ENCODE measurements at regions not wholly inside any gene's neighbourhood (a gene's known extent, or its start where the extent isn't known, plus 50 kb on each side); places are given as distances from the start of the nearest gene placed in this dataset.
A peak's percentile ranks its signal among the peaks of the same experiment; 100 is the strongest.
"Not testable (repeated sequence)": the region's sequence is repeated elsewhere in the genome, so short reads cannot be mapped to it uniquely, and the experiment has no call there.

GRCh38 chr6:126976253-126976797 is 142.1 kb upstream of the RSPO3 start:
- Histone ChIP-seq H3K9me3 (replicated peaks; ENCODE audit: control insufficient read depth, low read depth, low read length) (no peaks in the 10 kb centered on the region), H3K4me1 (ENCODE audit: control insufficient read depth, insufficient read depth, low read length) (no peaks in the 10 kb centered on the region), H3K27me3 (ENCODE audit: control insufficient read depth, insufficient read depth, low read length) (no peaks in the 10 kb centered on the region), H3K27ac (ENCODE audit: low read length) (no peak overlapping the region), H3K4me3 (ENCODE audit: low read length) (no peak overlapping the region), H3K36me3 (ENCODE audit: control insufficient read depth, insufficient read depth, low read length) (no peaks in the 10 kb centered on the region)
- DNase-seq, result no peak
- WGBS (ENCODE audit: insufficient coverage), result 46% methylated on average over 1 of the region's 2 CpGs

DNA sequence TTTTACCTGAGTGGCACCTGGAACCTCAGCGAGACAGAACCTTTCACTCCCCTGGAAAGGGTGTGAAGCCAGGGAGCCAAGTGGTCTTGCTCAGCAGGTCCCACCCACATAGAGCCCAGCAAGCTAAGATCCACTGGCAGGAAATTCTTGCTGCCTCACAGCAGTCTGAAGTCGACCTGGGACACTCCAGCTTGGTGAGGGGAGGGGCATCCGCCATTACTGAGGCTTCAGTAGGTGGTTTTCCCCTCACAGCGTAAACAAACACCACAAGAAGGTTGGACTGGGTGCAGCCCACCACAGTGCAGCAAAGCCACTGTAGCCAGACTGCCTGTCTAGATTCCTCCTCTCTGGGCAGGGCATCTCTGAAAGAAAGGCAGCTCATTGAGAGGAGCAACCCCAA is 134.7 kb upstream of the RSPO3 start:
- DNase-seq, result no peak
- no peak overlapping the region for H3K27ac ChIP-seq (ENCODE audit: low read length)
- H3K36me3 ChIP-seq (ENCODE audit: control insufficient read depth, insufficient read depth, low read length), result no peaks in the 10 kb centered on the region
- H3K9me3 ChIP-seq (replicated peaks; ENCODE audit: control insufficient read depth, low read depth, low read length), result no peaks in the 10 kb centered on the region
- 71% methylated on average over 2 of the region's 4 CpGs for WGBS (ENCODE audit: insufficient coverage)
- H3K4me3 ChIP-seq (ENCODE audit: low read length), result no peak overlapping the region
- H3K4me1 ChIP-seq (ENCODE audit: control insufficient read depth, insufficient read depth, low read length), result no peaks in the 10 kb centered on the region
- no peaks in the 10 kb centered on the region for H3K27me3 ChIP-seq (ENCODE audit: control insufficient read depth, insufficient read depth, low read length)

- no CpG with 5 or more reads among the region's 1 CpG for WGBS (ENCODE audit: insufficient coverage)
- not testable (repeated sequence) for H3K27ac ChIP-seq (ENCODE audit: low read length); H3K9me3 ChIP-seq (replicated peaks; ENCODE audit: control insufficient read depth, low read depth, low read length)
These were observed 130.3 kb upstream of the RSPO3 start for GRCh38 chr6:126988125-126988524.

DNA sequence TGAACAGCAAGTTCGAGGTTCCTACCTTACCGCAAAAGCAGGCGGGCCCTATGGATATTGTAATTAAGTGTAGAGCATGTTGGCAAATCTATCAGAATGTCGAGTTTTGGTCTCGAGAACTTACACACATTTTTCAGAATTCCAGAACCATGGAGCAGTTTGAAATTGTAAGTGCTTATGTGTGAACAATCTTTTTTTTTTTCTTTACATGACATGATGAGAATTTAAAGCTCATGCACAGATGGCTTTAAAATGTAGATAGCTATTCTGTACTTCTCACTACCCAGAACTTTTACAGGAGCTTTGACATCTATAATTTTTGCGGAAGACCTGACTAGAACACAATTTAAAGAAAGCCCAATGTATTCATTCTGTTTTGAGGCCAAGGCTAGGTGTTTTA is 117.8 kb upstream of the RSPO3 start:
- no peaks in the 10 kb centered on the region for H3K36me3 ChIP-seq (ENCODE audit: control insufficient read depth, insufficient read depth, low read length)
- DNase-seq, result no peak
- no peak overlapping the region for H3K4me3 ChIP-seq (ENCODE audit: low read length)
- WGBS (ENCODE audit: insufficient coverage), result no CpG with 5 or more reads among the region's 6 CpGs
- H3K4me1 ChIP-seq (ENCODE audit: control insufficient read depth, insufficient read depth, low read length), result no peaks in the 10 kb centered on the region
- H3K27ac ChIP-seq (ENCODE audit: low read length), result no peak overlapping the region
- no peaks in the 10 kb centered on the region for H3K9me3 ChIP-seq (replicated peaks; ENCODE audit: control insufficient read depth, low read depth, low read length)
- no peaks in the 10 kb centered on the region for H3K27me3 ChIP-seq (ENCODE audit: control insufficient read depth, insufficient read depth, low read length)

More at GRCh38 chr6:126988125-126988524, 130.3 kb upstream of the RSPO3 start:
- not testable (repeated sequence) for H3K4me1 ChIP-seq (ENCODE audit: control insufficient read depth, insufficient read depth, low read length); H3K4me3 ChIP-seq (ENCODE audit: low read length); H3K36me3 ChIP-seq (ENCODE audit: control insufficient read depth, insufficient read depth, low read length); H3K27me3 ChIP-seq (ENCODE audit: control insufficient read depth, insufficient read depth, low read length); DNase-seq

DNA sequence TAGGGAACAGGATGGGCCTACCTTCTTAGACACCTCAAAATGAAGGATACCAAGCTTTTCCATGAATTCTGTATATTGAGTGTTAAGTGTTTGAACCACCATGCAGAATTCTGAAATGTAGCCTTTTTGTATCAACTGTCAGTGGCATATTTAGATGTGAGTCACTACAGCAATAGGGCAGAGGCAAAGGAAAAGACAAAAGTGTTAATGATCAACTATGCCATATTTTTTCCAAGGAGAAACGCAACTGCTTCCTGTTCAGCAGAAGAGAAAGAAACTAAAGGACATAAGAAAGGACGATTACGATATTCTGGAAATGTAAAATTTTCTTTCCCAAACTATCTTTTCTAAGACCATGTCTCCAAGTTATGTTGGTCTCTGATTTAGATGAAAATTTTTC is 104.6 kb upstream of the RSPO3 start:
- Histone ChIP-seq H3K9me3 (replicated peaks; ENCODE audit: control insufficient read depth, low read depth, low read length) (no peaks in the 10 kb centered on the region), H3K36me3 (ENCODE audit: control insufficient read depth, insufficient read depth, low read length) (no peaks in the 10 kb centered on the region), H3K27me3 (ENCODE audit: control insufficient read depth, insufficient read depth, low read length) (no peaks in the 10 kb centered on the region), H3K4me1 (ENCODE audit: control insufficient read depth, insufficient read depth, low read length) (no peaks in the 10 kb centered on the region), H3K4me3 (ENCODE audit: low read length) (no peak overlapping the region), H3K27ac (ENCODE audit: low read length) (no peak overlapping the region)
- WGBS (ENCODE audit: insufficient coverage), result no CpG with 5 or more reads among the region's 3 CpGs
- DNase-seq, result no peak

- no peaks in the 10 kb centered on the region for H3K36me3 ChIP-seq (ENCODE audit: control insufficient read depth, insufficient read depth, low read length)
- H3K27me3 ChIP-seq (ENCODE audit: control insufficient read depth, insufficient read depth, low read length), result no peaks in the 10 kb centered on the region
- H3K9me3 ChIP-seq (replicated peaks; ENCODE audit: control insufficient read depth, low read depth, low read length), result no peaks in the 10 kb centered on the region
- no peak for DNase-seq
- H3K27ac ChIP-seq (ENCODE audit: low read length), result no peak overlapping the region
- H3K4me1 ChIP-seq (ENCODE audit: control insufficient read depth, insufficient read depth, low read length), result no peaks in the 10 kb centered on the region
- H3K4me3 ChIP-seq (ENCODE audit: low read length), result no peak overlapping the region
These were observed 102.6 kb upstream of the RSPO3 start for GRCh38 chr6:127015858-127016257.

DNA sequence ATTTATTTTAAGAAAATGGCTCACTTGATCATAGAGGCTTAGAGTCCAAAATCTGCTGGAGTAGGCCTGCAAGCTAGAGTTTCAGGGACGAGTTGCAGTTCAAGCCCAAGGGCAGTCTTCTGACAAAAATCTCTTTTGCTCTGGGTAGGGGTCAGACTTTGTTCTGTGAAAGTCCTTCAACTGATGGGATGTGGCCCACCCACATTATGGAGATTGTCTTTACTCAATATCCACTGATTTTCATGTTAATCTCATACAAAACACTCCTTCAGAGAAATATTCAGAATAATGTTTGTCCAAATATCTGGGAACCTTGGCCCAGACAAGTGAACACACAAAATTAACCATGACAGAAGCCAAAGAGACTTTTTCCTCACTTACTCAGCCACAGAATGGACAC is 98.6 kb upstream of the RSPO3 start:
- Histone ChIP-seq H3K27ac (ENCODE audit: low read length) (no peak overlapping the region), H3K27me3 (ENCODE audit: control insufficient read depth, insufficient read depth, low read length) (no peaks in the 10 kb centered on the region), H3K36me3 (ENCODE audit: control insufficient read depth, insufficient read depth, low read length) (no peaks in the 10 kb centered on the region), H3K4me1 (ENCODE audit: control insufficient read depth, insufficient read depth, low read length) (no peaks in the 10 kb centered on the region), H3K4me3 (ENCODE audit: low read length) (no peak overlapping the region), H3K9me3 (replicated peaks; ENCODE audit: control insufficient read depth, low read depth, low read length) (no peaks in the 10 kb centered on the region)
- no peak for DNase-seq
- WGBS (ENCODE audit: insufficient coverage), result 80% methylated on average over 1 of the region's 1 CpG

GRCh38 chr6:127022302-127022701 is 96.2 kb upstream of the RSPO3 start:
- H3K27ac ChIP-seq (ENCODE audit: low read length), result no peak overlapping the region
- DNase-seq, result peak; percentile 61
- no peaks in the 10 kb centered on the region for H3K4me1 ChIP-seq (ENCODE audit: control insufficient read depth, insufficient read depth, low read length)
- H3K9me3 ChIP-seq (replicated peaks; ENCODE audit: control insufficient read depth, low read depth, low read length), result no peaks in the 10 kb centered on the region
- H3K36me3 ChIP-seq (ENCODE audit: control insufficient read depth, insufficient read depth, low read length), result no peaks in the 10 kb centered on the region
- no peaks in the 10 kb centered on the region for H3K27me3 ChIP-seq (ENCODE audit: control insufficient read depth, insufficient read depth, low read length)
- no peak overlapping the region for H3K4me3 ChIP-seq (ENCODE audit: low read length)
- WGBS (ENCODE audit: insufficient coverage), result 14% methylated on average over 2 of the region's 7 CpGs

DNA sequence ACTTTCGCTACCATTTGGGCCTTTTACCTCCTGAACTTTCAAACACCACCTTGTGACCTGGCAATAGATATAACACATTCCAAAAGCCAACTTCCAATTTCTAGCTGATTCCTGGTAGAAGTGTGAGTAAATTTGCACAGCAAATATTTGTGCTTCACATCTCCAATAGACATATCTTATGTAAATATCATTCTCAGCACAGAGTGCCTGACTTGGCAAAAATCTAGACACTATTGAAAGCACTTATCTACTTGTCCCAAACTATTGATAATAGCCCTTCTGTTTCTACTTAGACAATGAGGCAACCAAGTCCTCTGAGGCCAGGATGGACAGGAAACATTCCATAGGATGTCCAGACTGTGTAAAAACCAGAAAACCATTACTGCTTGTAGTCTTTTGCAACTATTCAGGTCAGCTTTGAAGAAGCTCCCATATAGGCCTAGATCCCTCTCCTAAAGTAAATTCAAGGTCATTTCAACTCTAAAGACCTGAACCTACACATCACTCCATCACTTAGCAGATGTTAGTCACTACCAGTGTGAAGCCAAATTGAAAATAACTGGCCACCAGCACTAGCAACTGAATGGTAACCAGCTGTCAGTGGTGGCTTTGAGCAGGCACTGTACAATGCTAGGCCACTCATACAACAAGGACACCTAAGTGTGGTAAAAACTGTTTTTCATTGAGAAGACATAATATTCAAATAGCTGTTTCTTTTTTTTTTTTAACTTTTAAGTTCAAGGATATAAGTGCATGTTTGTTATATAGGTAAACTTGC is 95.3 kb upstream of the RSPO3 start:
- WGBS (ENCODE audit: insufficient coverage), result no CpG with 5 or more reads among the region's 1 CpG
- Histone ChIP-seq H3K4me1 (ENCODE audit: control insufficient read depth, insufficient read depth, low read length) (no peaks in the 10 kb centered on the region), H3K4me3 (ENCODE audit: low read length) (no peak overlapping the region)

GRCh38 chr6:127026247-127026646 is 92.2 kb upstream of the RSPO3 start:
- Histone ChIP-seq H3K4me3 (ENCODE audit: low read length) (no peak overlapping the region), H3K36me3 (ENCODE audit: control insufficient read depth, insufficient read depth, low read length) (no peaks in the 10 kb centered on the region), H3K9me3 (replicated peaks; ENCODE audit: control insufficient read depth, low read depth, low read length) (no peaks in the 10 kb centered on the region), H3K4me1 (ENCODE audit: control insufficient read depth, insufficient read depth, low read length) (no peaks in the 10 kb centered on the region), H3K27ac (ENCODE audit: low read length) (no peak overlapping the region), H3K27me3 (ENCODE audit: control insufficient read depth, insufficient read depth, low read length) (no peaks in the 10 kb centered on the region)
- WGBS (ENCODE audit: insufficient coverage), result no CpG with 5 or more reads among the region's 1 CpG
- no peak for DNase-seq

More for the DNA sequence above, 95.3 kb upstream of the RSPO3 start:
- H3K27ac ChIP-seq (ENCODE audit: low read length), result no peak overlapping the region
- H3K9me3 ChIP-seq (replicated peaks; ENCODE audit: control insufficient read depth, low read depth, low read length), result no peaks in the 10 kb centered on the region
- no peak for DNase-seq
- no peaks in the 10 kb centered on the region for H3K27me3 ChIP-seq (ENCODE audit: control insufficient read depth, insufficient read depth, low read length)
- H3K36me3 ChIP-seq (ENCODE audit: control insufficient read depth, insufficient read depth, low read length), result no peaks in the 10 kb centered on the region

DNA sequence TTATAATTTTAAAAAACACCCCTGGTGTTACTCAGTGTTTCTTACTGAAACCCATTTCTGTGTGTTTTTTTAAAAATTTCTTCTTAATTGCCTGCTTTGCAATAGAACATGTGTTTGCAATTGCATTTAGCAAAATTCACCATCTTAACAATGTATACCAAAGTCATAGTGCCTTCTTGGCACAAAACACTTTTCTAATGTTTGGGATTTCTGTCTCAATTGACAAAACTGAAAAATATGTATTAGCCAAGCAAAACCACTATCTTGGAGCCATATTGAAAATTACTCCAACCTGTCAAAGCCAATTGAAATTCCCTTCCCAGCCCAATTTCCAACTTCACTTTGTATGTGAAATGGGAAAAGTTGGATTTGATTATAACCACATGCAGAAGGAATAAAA is 88.4 kb upstream of the RSPO3 start:
- DNase-seq, result no peak
- Histone ChIP-seq H3K27ac (ENCODE audit: low read length) (no peak overlapping the region), H3K4me3 (ENCODE audit: low read length) (no peak overlapping the region), H3K4me1 (ENCODE audit: control insufficient read depth, insufficient read depth, low read length) (no peaks in the 10 kb centered on the region), H3K9me3 (replicated peaks; ENCODE audit: control insufficient read depth, low read depth, low read length) (no peaks in the 10 kb centered on the region), H3K27me3 (ENCODE audit: control insufficient read depth, insufficient read depth, low read length) (no peaks in the 10 kb centered on the region), H3K36me3 (ENCODE audit: control insufficient read depth, insufficient read depth, low read length) (no peaks in the 10 kb centered on the region)

Measured in muscle of leg (tissue), 3 donors.